GM06990 (cell line): ENCODE measurements at regions not wholly inside any gene's neighbourhood (a gene's known extent, or its start where the extent isn't known, plus 50 kb on each side); places are given as distances from the start of the nearest gene placed in this dataset.

Experiments used
- DNase-seq: peaks from one replicate; pipeline ENCODE4 v3.0.0-alpha.2; 2011; ENCODE audit not compliant: insufficient read length; ENCODE audit errors: extremely low read depth
- H3K27me3 ChIP-seq: replicated peaks from 2 replicates; pipeline ENCODE4 v1.6.0; 2011; ENCODE audit warnings: low read length; ENCODE audit not compliant: control insufficient read depth, insufficient read depth
- H3K36me3 ChIP-seq: 2 replicates; pipeline ENCODE4 v1.5.1; 2011; ENCODE audit warnings: low read length; ENCODE audit not compliant: control insufficient read depth, insufficient read depth
- H3K4me3 ChIP-seq: replicated peaks from 2 replicates; pipeline ENCODE4 v1.5.1; 2011; ENCODE audit warnings: low read depth, mild to moderate bottlenecking, control low read depth, low read length
- CTCF ChIP-seq: IDR thresholded peaks from 2 replicates; pipeline ENCODE4 v1.5.1; 2011; ENCODE audit warnings: low read length, control low read depth, mild to moderate bottlenecking, inconsistent platforms; ENCODE audit not compliant: insufficient read depth, poor library complexity, severe bottlenecking

- no peak for TF ChIP-seq CTCF
- no peak overlapping the region for H3K4me3 ChIP-seq
- H3K27me3 ChIP-seq: no peaks in the 10 kb centered on the region
- DNase-seq: no peak
- no peaks in the 10 kb centered on the region for H3K36me3 ChIP-seq
Measured at GRCh38 chr10:105914432-105914831, 1250.1 kb downstream of the SORCS1 start.

GRCh38 chr10:105908701-105909100 is 1255.8 kb downstream of the SORCS1 start:
- no peak for TF ChIP-seq CTCF
- no peak for DNase-seq
- H3K4me3 ChIP-seq: no peak overlapping the region
- no peaks in the 10 kb centered on the region for H3K36me3 ChIP-seq
- H3K27me3 ChIP-seq: no peaks in the 10 kb centered on the region

- H3K27me3 ChIP-seq: no peaks in the 10 kb centered on the region
Measured at GRCh38 chr10:105885495-105885894, 1244.4 kb downstream of the SORCS3 start.

GRCh38 chr10:105879401-105879800 is 1238.3 kb downstream of the SORCS3 start:
- Histone ChIP-seq H3K36me3 (no peaks in the 10 kb centered on the region), H3K27me3 (no peaks in the 10 kb centered on the region), H3K4me3 (no peak overlapping the region)
- TF ChIP-seq CTCF: no peak
- no peak for DNase-seq

More at GRCh38 chr10:105885495-105885894, 1244.4 kb downstream of the SORCS3 start:
- H3K36me3 ChIP-seq: no peaks in the 10 kb centered on the region
- no peak for TF ChIP-seq CTCF
- DNase-seq: no peak
- H3K4me3 ChIP-seq: no peak overlapping the region

GRCh38 chr10:105875050-105875449 is 1234.0 kb downstream of the SORCS3 start:
- no peaks in the 10 kb centered on the region for H3K27me3 ChIP-seq
- no peak overlapping the region for H3K4me3 ChIP-seq
- no peak for TF ChIP-seq CTCF
- H3K36me3 ChIP-seq: no peaks in the 10 kb centered on the region
- DNase-seq: no peak

GRCh38 chr10:105872665-105873064 is 1231.6 kb downstream of the SORCS3 start:
- no peak for DNase-seq
- no peaks in the 10 kb centered on the region for H3K27me3 ChIP-seq
- no peak overlapping the region for H3K4me3 ChIP-seq
- H3K36me3 ChIP-seq: no peaks in the 10 kb centered on the region
- TF ChIP-seq CTCF: no peak
